ENCODE measurements at regions not wholly inside any gene's neighbourhood (a gene's known extent, or its start where the extent isn't known, plus 50 kb on each side); places are given as distances from the start of the nearest gene placed in this dataset.

GRCh38 chr3:186411994-186412393 is 50.0 kb upstream of the DGKG start:
- no peak for ATAC-seq (ENCODE audit: insufficient read depth, low FRiP score)
- H3K27ac ChIP-seq (ENCODE audit: low read depth in 1 of 2, low read length in 1 of 2): no peak overlapping the region

More at GRCh38 chr3:186411994-186412393, 50.0 kb upstream of the DGKG start:
- H3K9me3 ChIP-seq (ENCODE audit: control insufficient read depth in 4 of 4, insufficient read depth in 3 of 4, low read length in 3 of 4): peaks cover 0 to 2% (median 0%) of the 10 kb centered on the region in 4 donors
- DNase-seq: no peak
- H3K4me1 ChIP-seq (ENCODE audit: control insufficient read depth in 5 of 5, insufficient read depth in 5 of 5, low read length in 5 of 5): peaks cover 0 to 8% (median 7%) of the 10 kb centered on the region in 5 donors
- no peak overlapping the region for H3K9ac ChIP-seq (ENCODE audit: insufficient read depth in 1 of 2, low read length in 2 of 2)
- no peak overlapping the region for H3K4me3 ChIP-seq
- WGBS, 2 donors: 91 to 93% methylated on average over 3 of the region's 3 CpGs
- no peaks in the 10 kb centered on the region for H3K36me3 ChIP-seq (ENCODE audit: control insufficient read depth in 4 of 4, insufficient read depth in 4 of 4, low read length in 4 of 4)
- TF ChIP-seq CTCF (IDR thresholded peaks at IDR 0.05; ENCODE audit: control extremely low read depth, extremely low read depth): no peak
- peaks cover 0 to 7% (median 6%) of the 10 kb centered on the region in 3 donors for H3K27me3 ChIP-seq (ENCODE audit: control insufficient read depth in 3 of 3, insufficient read depth in 3 of 3, low read length in 2 of 3)
